ENCODE measurements at regions not wholly inside any gene's neighbourhood (a gene's known extent, or its start where the extent isn't known, plus 50 kb on each side); places are given as distances from the start of the nearest gene placed in this dataset.

- DNase-seq: no peak
Measured at GRCh38 chr2:188077757-188078156, 213.9 kb upstream of the GULP1 start.

GRCh38 chr2:188078534-188078933, 213.1 kb upstream of the GULP1 start:
- DNase-seq: peak; percentile 20

GRCh38 chr2:188079196-188079595, 212.5 kb upstream of the GULP1 start:
- no peak for DNase-seq

- no peak for DNase-seq
Measured at GRCh38 chr2:188085421-188085820, 206.3 kb upstream of the GULP1 start.

- DNase-seq: peak; percentile 30
Measured at GRCh38 chr2:188089901-188090300, 201.8 kb upstream of the GULP1 start.

- no peak for DNase-seq
Measured at GRCh38 chr2:188091220-188091619, 200.5 kb upstream of the GULP1 start.

GRCh38 chr2:188092734-188093133, 198.9 kb upstream of the GULP1 start:
- DNase-seq: no peak

- no peak for DNase-seq
Measured at GRCh38 chr2:188096910-188097309, 194.8 kb upstream of the GULP1 start.

GRCh38 chr2:188102881-188103280, 188.8 kb upstream of the GULP1 start:
- no peak for DNase-seq

- no peak for DNase-seq
Measured at GRCh38 chr2:188114014-188114413, 177.7 kb upstream of the GULP1 start.

GRCh38 chr2:188117706-188118105, 174.0 kb upstream of the GULP1 start:
- DNase-seq: no peak

GRCh38 chr2:188118431-188118830, 173.2 kb upstream of the GULP1 start:
- DNase-seq: no peak

- DNase-seq: no peak
Measured at GRCh38 chr2:188119112-188119838, 172.4 kb upstream of the GULP1 start.

- no peak for DNase-seq
Measured at GRCh38 chr2:188122985-188123384, 168.7 kb upstream of the GULP1 start.

- DNase-seq: no peak
Measured at GRCh38 chr2:188129677-188130076, 162.0 kb upstream of the GULP1 start.

- DNase-seq: no peak
Measured at GRCh38 chr2:188130317-188130716, 161.4 kb upstream of the GULP1 start.

GRCh38 chr2:188131281-188131680, 160.4 kb upstream of the GULP1 start:
- no peak for DNase-seq

GRCh38 chr2:188132385-188132784, 159.3 kb upstream of the GULP1 start:
- DNase-seq: no peak

- no peak for DNase-seq
Measured at GRCh38 chr2:188134241-188134640, 157.4 kb upstream of the GULP1 start.

GRCh38 chr2:188138313-188138712, 153.4 kb upstream of the GULP1 start:
- no peak for DNase-seq

- DNase-seq: no peak
Measured at GRCh38 chr2:188142088-188142487, 149.6 kb upstream of the GULP1 start.

GRCh38 chr2:188142636-188143295, 148.9 kb upstream of the GULP1 start:
- DNase-seq: no peak

- no peak for DNase-seq
Measured at GRCh38 chr2:188145885-188146284, 145.8 kb upstream of the GULP1 start.

GRCh38 chr2:188146888-188147287, 144.8 kb upstream of the GULP1 start:
- no peak for DNase-seq

GRCh38 chr2:188151670-188152069, 140.0 kb upstream of the GULP1 start:
- no peak for DNase-seq
